ENCODE measurements at regions not wholly inside any gene's neighbourhood (a gene's known extent, or its start where the extent isn't known, plus 50 kb on each side); places are given as distances from the start of the nearest gene placed in this dataset.

DNA sequence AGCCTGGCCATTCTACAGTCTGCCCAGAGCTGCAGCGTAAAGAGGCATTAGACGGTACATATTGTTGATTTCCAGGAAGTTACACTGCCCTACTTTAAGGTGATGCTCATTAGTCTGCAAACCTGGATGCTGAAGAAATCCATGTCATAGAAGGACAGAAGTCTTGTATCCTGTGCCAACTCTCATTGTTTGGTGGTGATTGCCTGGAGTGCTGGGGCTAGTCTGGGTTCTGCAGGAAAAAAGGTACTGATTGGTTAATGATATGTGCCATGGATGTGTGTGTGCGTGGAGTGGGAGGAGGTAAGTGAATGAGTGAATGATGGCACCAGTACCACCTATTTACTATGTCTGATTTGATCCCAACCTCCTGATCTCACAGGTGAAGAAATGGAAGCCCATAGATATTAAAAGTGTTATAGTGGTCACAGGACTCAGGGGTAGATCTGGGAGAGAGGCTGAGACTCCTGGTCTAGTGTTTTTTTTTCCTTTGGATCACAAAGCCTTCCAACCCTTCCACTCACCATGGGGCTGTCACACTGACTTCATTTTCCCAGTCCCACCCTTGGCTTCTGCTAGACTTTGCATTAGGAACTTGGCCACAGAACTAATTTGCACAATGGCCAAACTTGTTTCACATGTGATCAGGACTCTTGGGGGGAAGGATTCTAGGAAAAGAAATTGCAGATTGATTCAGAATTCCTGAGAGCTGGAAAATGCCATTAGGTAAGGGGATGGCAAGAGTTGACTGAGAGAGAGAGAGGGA lies 96.1 kb downstream of the TMX1 start:
- no peak for DNase-seq (ENCODE audit: low read depth in 1 of 2, low spot score in 1 of 2)
- H3K27me3 ChIP-seq (ENCODE audit: insufficient read depth, poor library complexity, severe bottlenecking): no peaks in the 10 kb centered on the region
- H3K4me3 ChIP-seq (replicated peaks; ENCODE audit: insufficient read depth, low read length): no peak overlapping the region
- H3K27ac ChIP-seq (replicated peaks): no peak overlapping the region
- TF ChIP-seq POLR2AphosphoS5 (IDR thresholded peaks at IDR 0.05; ENCODE audit: low read depth) (no peak), GABPA (IDR thresholded peaks at IDR 0.05; ENCODE audit: low read depth) (no peak), SPI1 (IDR thresholded peaks at IDR 0.05; ENCODE audit: borderline replicate concordance, low read depth) (no peak)
- TF ChIP-seq, protein P1, sequence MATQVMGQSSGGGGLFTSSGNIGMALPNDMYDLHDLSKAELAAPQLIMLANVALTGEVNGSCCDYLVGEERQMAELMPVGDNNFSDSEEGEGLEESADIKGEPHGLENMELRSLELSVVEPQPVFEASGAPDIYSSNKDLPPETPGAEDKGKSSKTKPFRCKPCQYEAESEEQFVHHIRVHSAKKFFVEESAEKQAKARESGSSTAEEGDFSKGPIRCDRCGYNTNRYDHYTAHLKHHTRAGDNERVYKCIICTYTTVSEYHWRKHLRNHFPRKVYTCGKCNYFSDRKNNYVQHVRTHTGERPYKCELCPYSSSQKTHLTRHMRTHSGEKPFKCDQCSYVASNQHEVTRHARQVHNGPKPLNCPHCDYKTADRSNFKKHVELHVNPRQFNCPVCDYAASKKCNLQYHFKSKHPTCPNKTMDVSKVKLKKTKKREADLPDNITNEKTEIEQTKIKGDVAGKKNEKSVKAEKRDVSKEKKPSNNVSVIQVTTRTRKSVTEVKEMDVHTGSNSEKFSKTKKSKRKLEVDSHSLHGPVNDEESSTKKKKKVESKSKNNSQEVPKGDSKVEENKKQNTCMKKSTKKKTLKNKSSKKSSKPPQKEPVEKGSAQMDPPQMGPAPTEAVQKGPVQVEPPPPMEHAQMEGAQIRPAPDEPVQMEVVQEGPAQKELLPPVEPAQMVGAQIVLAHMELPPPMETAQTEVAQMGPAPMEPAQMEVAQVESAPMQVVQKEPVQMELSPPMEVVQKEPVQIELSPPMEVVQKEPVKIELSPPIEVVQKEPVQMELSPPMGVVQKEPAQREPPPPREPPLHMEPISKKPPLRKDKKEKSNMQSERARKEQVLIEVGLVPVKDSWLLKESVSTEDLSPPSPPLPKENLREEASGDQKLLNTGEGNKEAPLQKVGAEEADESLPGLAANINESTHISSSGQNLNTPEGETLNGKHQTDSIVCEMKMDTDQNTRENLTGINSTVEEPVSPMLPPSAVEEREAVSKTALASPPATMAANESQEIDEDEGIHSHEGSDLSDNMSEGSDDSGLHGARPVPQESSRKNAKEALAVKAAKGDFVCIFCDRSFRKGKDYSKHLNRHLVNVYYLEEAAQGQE (IDR thresholded peaks at IDR 0.05; ENCODE audit: insufficient replicate concordance, low read depth): no peak
- TF ChIP-seq, protein P2, sequence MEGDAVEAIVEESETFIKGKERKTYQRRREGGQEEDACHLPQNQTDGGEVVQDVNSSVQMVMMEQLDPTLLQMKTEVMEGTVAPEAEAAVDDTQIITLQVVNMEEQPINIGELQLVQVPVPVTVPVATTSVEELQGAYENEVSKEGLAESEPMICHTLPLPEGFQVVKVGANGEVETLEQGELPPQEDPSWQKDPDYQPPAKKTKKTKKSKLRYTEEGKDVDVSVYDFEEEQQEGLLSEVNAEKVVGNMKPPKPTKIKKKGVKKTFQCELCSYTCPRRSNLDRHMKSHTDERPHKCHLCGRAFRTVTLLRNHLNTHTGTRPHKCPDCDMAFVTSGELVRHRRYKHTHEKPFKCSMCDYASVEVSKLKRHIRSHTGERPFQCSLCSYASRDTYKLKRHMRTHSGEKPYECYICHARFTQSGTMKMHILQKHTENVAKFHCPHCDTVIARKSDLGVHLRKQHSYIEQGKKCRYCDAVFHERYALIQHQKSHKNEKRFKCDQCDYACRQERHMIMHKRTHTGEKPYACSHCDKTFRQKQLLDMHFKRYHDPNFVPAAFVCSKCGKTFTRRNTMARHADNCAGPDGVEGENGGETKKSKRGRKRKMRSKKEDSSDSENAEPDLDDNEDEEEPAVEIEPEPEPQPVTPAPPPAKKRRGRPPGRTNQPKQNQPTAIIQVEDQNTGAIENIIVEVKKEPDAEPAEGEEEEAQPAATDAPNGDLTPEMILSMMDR (IDR thresholded peaks at IDR 0.05; ENCODE audit: insufficient read depth, low read length): no peak

DNA sequence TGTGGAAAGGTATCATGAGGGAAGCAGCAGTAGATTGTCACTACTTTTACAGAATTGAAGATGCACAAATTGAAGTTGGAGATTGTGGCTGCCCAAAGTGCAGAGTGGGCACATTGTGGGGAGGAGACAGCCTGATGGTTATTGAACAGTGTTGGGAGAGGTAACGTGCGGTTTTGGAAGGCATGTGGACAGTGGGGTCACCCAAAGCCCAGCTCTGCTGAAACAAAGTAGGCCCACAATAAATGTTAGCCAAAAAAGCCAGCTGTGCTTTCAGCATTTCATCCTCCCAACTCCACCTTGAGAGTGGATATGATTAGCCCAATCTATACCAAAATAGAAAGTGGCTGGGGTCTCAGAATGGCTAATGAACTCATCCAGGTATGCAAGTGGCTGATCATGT lies 96.7 kb downstream of the TMX1 start:
- TF ChIP-seq POLR2AphosphoS5 (IDR thresholded peaks at IDR 0.05; ENCODE audit: low read depth) (no peak), GABPA (IDR thresholded peaks at IDR 0.05; ENCODE audit: low read depth) (no peak), SPI1 (IDR thresholded peaks at IDR 0.05; ENCODE audit: borderline replicate concordance, low read depth) (no peak)
- TF ChIP-seq, protein P1 (IDR thresholded peaks at IDR 0.05; ENCODE audit: insufficient replicate concordance, low read depth): no peak
- TF ChIP-seq, protein P2 (IDR thresholded peaks at IDR 0.05; ENCODE audit: insufficient read depth, low read length): no peak
- DNase-seq (ENCODE audit: low read depth in 1 of 2, low spot score in 1 of 2): no peak
- Histone ChIP-seq H3K4me3 (replicated peaks; ENCODE audit: insufficient read depth, low read length) (no peak overlapping the region), H3K27me3 (ENCODE audit: insufficient read depth, poor library complexity, severe bottlenecking) (no peaks in the 10 kb centered on the region), H3K27ac (replicated peaks) (no peak overlapping the region)

DNA sequence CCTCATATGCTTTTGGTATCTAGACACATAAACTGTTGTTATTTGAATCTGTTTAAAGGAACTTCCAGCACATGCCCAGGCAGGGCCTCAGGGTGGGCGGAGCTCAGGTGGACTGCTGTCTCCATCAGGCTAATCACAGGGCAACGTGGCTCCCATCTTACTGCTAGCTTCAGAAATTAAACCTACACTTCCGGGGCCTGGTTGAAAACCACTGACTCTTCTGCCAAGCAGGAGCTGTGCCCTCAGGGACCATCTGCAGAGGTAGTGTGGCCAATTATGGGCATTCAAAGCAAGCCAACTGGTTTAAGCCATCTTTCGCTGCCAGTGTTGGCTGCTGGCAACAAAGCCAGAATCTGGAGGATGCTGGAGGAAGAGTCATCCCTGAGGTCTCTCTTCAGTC lies 97.5 kb downstream of the TMX1 start:
- DNase-seq (ENCODE audit: low read depth in 1 of 2, low spot score in 1 of 2): no peak
- H3K4me3 ChIP-seq (replicated peaks; ENCODE audit: insufficient read depth, low read length): no peak overlapping the region
- no peak overlapping the region for H3K27ac ChIP-seq (replicated peaks)
- TF ChIP-seq SPI1 (IDR thresholded peaks at IDR 0.05; ENCODE audit: borderline replicate concordance, low read depth) (no peak), POLR2AphosphoS5 (IDR thresholded peaks at IDR 0.05; ENCODE audit: low read depth) (no peak), GABPA (IDR thresholded peaks at IDR 0.05; ENCODE audit: low read depth) (no peak)
- TF ChIP-seq, protein P1 (IDR thresholded peaks at IDR 0.05; ENCODE audit: insufficient replicate concordance, low read depth): no peak
- TF ChIP-seq, protein P2 (IDR thresholded peaks at IDR 0.05; ENCODE audit: insufficient read depth, low read length): no peak
- no peaks in the 10 kb centered on the region for H3K27me3 ChIP-seq (ENCODE audit: insufficient read depth, poor library complexity, severe bottlenecking)
